Kidney (tissue), 13 donors: ENCODE measurements at regions not wholly inside any gene's neighbourhood (a gene's known extent, or its start where the extent isn't known, plus 50 kb on each side); places are given as distances from the start of the nearest gene placed in this dataset.

ENCODE experiments used
- DNase-seq, 5 donors: peaks; one replicate each; pipeline ENCODE4 v3.0.0-alpha.2; 2013 to 2020
- FAIRE-seq: peaks from 2 replicates; lab custom pipeline; 2012; peaks lifted over from hg19 to GRCh38; lab: Jason Lieb, UNC
- H3K27ac ChIP-seq, 2 donors: one replicate each; pipeline ENCODE4 v1.7.0; 2013; ENCODE audit warnings: low read depth in 2 of 2, low read length in 2 of 2, inconsistent platforms in 1 of 2
- H3K27me3 ChIP-seq: one replicate; pipeline ENCODE4 v1.7.1; 2013; ENCODE audit warnings: low read length, inconsistent platforms; ENCODE audit not compliant: control insufficient read depth, insufficient read depth
- H3K36me3 ChIP-seq, 3 donors: one replicate each; pipeline versions ENCODE4 v1.7.0 to v1.7.1; 2013; ENCODE audit warnings: low read length in 3 of 3, control low read depth in 1 of 3, inconsistent platforms in 1 of 3; ENCODE audit not compliant: insufficient read depth in 3 of 3, control insufficient read depth in 2 of 3
- H3K4me1 ChIP-seq, 3 donors: one replicate each; pipeline versions ENCODE4 v1.7.0 to v1.7.1; 2013; ENCODE audit warnings: low read length in 3 of 3, inconsistent platforms in 1 of 3, low read depth in 1 of 3; ENCODE audit not compliant: control insufficient read depth in 2 of 3, insufficient read depth in 2 of 3
- H3K4me3 ChIP-seq, 3 donors: one replicate each; pipeline versions ENCODE4 v1.7.0 to v1.8.1; 2013; ENCODE audit warnings: low read length in 3 of 3, control low read depth in 1 of 3, inconsistent platforms in 1 of 3
- H3K9ac ChIP-seq, 3 donors: one replicate each; pipeline versions ENCODE4 v1.7.0 to v1.7.1; 2013; ENCODE audit warnings: low read length in 3 of 3, control low read depth in 1 of 3, inconsistent platforms in 1 of 3
- H3K9me3 ChIP-seq, 3 donors: one replicate each; pipeline versions ENCODE4 v1.7.0 to v1.7.1; 2013; ENCODE audit warnings: low read length in 3 of 3, control low read depth in 1 of 3, inconsistent platforms in 1 of 3; ENCODE audit not compliant: control insufficient read depth in 2 of 3, insufficient read depth in 1 of 3
- CTCF ChIP-seq: IDR thresholded peaks from 3 replicates; pipeline ENCODE4 v1.5.1; 2012; ENCODE audit warnings: mild to moderate bottlenecking, moderate library complexity, borderline replicate concordance; ENCODE audit not compliant: insufficient read depth; ENCODE audit errors: extremely low read depth
- intact Hi-C: fragments of 100-400 bp; cut with DNase I; formaldehyde crosslinking; loops from one replicate; pipeline ENCODE4 v1.11.1; 2022
- donor health status: control.
- donor health status: control.
- donor health status: control.
- donor health status: control.
- donor health status: control.
- donor health status: DM: yes; HTN: yes; CAD: no.
- donor health status: Normal renal cell carcinoma (clear cell type).

- H3K27me3 ChIP-seq = no peaks in the 10 kb centered on the region
- no peak for DNase-seq
- no peak for TF ChIP-seq CTCF
- no peaks in the 10 kb centered on the region for H3K4me1 ChIP-seq
- intact Hi-C loops = no loop called here
- H3K27ac ChIP-seq = no peak overlapping the region
- H3K36me3 ChIP-seq = no peaks in the 10 kb centered on the region
- no peak for FAIRE-seq
- H3K9ac ChIP-seq = no peak overlapping the region
- no peaks in the 10 kb centered on the region for H3K9me3 ChIP-seq
- no peak overlapping the region for H3K4me3 ChIP-seq
Measured at GRCh38 chr3:75136100-75136897, 521.8 kb upstream of the CNTN3 start.

DNA sequence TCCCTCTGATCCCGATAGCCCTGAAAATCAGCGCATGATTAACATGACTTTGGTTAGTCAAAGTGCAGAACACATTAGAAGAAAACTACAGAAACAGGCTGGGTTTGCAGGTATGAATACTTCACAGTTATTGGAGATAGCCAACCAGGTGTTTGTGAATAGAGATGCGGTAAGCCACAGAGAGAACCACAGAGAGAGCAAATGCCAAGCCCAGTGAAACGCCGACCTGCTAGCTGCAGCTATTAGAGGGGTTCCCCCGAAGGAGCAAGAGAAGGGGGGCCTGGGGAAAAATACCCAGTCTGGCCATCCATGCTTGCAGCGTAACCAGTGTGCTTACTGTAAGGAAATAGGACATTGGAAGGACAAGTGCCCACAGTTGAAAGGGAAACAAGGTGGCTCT, 523.9 kb upstream of the CNTN3 start:
- H3K9me3 ChIP-seq = no peaks in the 10 kb centered on the region
- H3K36me3 ChIP-seq = no peaks in the 10 kb centered on the region
- no peaks in the 10 kb centered on the region for H3K4me1 ChIP-seq
- no peak overlapping the region for H3K27ac ChIP-seq
- TF ChIP-seq CTCF = no peak
- no peak overlapping the region for H3K9ac ChIP-seq
- FAIRE-seq = no peak
- no peaks in the 10 kb centered on the region for H3K27me3 ChIP-seq
- DNase-seq = no peak
- intact Hi-C loops = no loop called here
- H3K4me3 ChIP-seq = no peak overlapping the region

DNA sequence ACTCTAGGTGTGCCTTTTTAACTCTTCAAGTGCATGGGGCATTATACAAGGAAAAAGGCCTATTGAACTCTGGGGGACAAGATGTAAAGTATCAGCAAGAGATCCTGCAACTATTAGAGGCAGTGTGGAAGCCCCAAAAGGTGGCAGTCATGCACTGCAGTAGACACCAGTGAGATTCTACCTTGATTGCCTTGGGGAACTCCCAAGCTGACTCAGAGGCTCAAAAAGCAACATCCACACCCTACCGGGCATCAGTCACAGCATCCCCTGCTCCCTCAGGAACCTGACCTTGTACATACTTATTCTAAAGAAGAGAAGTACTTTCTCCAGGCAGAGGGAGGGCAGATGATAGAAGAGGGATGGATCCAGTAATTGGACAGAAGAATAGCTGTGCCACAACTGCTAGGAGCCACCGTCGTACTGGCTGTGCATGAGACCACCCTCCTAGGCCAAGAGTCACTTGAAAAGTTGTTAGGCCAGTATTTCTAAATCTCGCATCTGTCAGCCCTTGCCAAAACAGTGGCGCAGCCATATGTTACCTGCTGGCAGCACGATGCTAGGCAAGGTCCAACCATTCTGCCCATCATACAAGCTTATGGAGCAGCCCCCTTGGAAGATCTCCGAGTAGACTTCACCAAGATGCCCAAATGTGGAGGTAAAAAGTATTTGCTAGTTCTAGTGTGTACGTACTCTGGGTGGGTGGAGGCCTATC, 523.1 kb upstream of the FRG2C start:
- TF ChIP-seq CTCF = no peak
- H3K9me3 ChIP-seq = no peaks in the 10 kb centered on the region
- H3K4me1 ChIP-seq = no peaks in the 10 kb centered on the region
- no peak overlapping the region for H3K9ac ChIP-seq
- no peaks in the 10 kb centered on the region for H3K27me3 ChIP-seq
- no peaks in the 10 kb centered on the region for H3K36me3 ChIP-seq
- intact Hi-C loops = no loop called here
- no peak overlapping the region for H3K4me3 ChIP-seq
- no peak overlapping the region for H3K27ac ChIP-seq
- DNase-seq (no peak), FAIRE-seq (no peak)
